HCT116 (cell line): ENCODE measurements at regions not wholly inside any gene's neighbourhood (a gene's known extent, or its start where the extent isn't known, plus 50 kb on each side); places are given as distances from the start of the nearest gene placed in this dataset.

ENCODE experiments used
- ATAC-seq: fragments of 200-7000 bp; cut with Tn5 transposase; 2 replicates; pipeline ENCODE4 v1.9.1; 2020; ENCODE audit warnings: mild to moderate bottlenecking, moderate library complexity
- BruUV-seq: library from RNA; stranded (reverse); fragments of 400-500 nt; replicated peaks from 2 replicates; lab custom pipeline; 2021; lab: Mats Ljungman, UMichigan
- CTCF ChIA-PET: fragments of 300-600 bp; sonication (Branson Sonifier 250); formaldehyde crosslinking; loops from one replicate; lab custom pipeline; 2021; ENCODE audit warnings: antibody characterized with exemption; lab: Charles Lee
- POLR2A ChIA-PET: fragments of 300-600, 350-600 bp; sonication (Branson Sonifier 250); formaldehyde crosslinking; loops from one replicate; lab custom pipeline; 2021; ENCODE audit warnings: antibody characterized with exemption; lab: Charles Lee
- RAD21 ChIA-PET, 2 experiments: fragments of 300-600 bp; sonication (Branson Sonifier 250); formaldehyde crosslinking; loops; one replicate each; lab custom pipeline; 2023; ENCODE audit warnings: low total read pairs in 2 of 2; ENCODE audit not compliant: uncharacterized antibody in 2 of 2, unreplicated experiment in 2 of 2, low non-redundant PET in 1 of 2; lab: Charles Lee
- DNase-seq: peaks from one replicate; pipeline ENCODE4 v3.0.0-alpha.2; 2010; ENCODE audit warnings: low read depth, low spot score
- H2AFZ ChIP-seq: fragments of 200-600 bp; shearing (Covaris generic), sonication (generic); 2 replicates; pipeline ENCODE4 v1.6.1; 2017; ENCODE audit warnings: low read depth, mixed run types, mixed read lengths, antibody characterized with exemption, low read length; ENCODE audit not compliant: poor library complexity, severe bottlenecking
- H3K27ac ChIP-seq: 2 replicates; pipeline ENCODE4 v1.5.1; 2012; ENCODE audit warnings: low read depth, low read length
- H3K27me3 ChIP-seq: fragments of 200-600 bp; sonication (generic); 2 replicates; pipeline ENCODE4 v1.6.1; 2016; ENCODE audit warnings: mixed run types, low read length, mixed read lengths; ENCODE audit not compliant: insufficient read depth
- H3K36me3 ChIP-seq, 2 experiments: fragments of 200-500 bp in 1 of 2; fragments of 200-600 bp in 1 of 2; sonication (Bioruptor generic) in 1 of 2; sonication (generic) in 1 of 2; 2 replicates each; pipeline versions ENCODE4 v1.5.1 to v1.6.1; 2014 to 2016; ENCODE audit warnings: low read length in 2 of 2, inconsistent platforms in 1 of 2, mixed read lengths in 1 of 2, mixed run types in 1 of 2; ENCODE audit not compliant: insufficient read depth in 2 of 2, control insufficient read depth in 1 of 2
- H3K4me1 ChIP-seq, 2 experiments: fragments of 200-600 bp in 1 of 2; sonication (generic) in 1 of 2; 2 replicates each; pipeline versions ENCODE4 v1.5.1 to v1.6.1; 2012 to 2017; ENCODE audit warnings: low read length in 2 of 2, inconsistent platforms in 1 of 2, mild to moderate bottlenecking in 1 of 2, mixed read lengths in 1 of 2, mixed run types in 1 of 2, moderate library complexity in 1 of 2; ENCODE audit not compliant: insufficient read depth in 2 of 2, control insufficient read depth in 1 of 2
- H3K4me2 ChIP-seq: fragments of 200-600 bp; sonication (generic); 2 replicates; pipeline ENCODE4 v1.6.1; 2017; ENCODE audit warnings: mixed run types, low read length, mixed read lengths
- H3K4me3 ChIP-seq, 2 experiments: fragments of 200-600 bp in 1 of 2; sonication (generic) in 1 of 2; replicated peaks in 1 of 2; 2 replicates each; pipeline ENCODE4 v1.5.1; 2011 to 2016; ENCODE audit warnings: low read length in 2 of 2, control low read depth in 1 of 2, low read depth in 1 of 2, mild to moderate bottlenecking in 1 of 2, mixed read lengths in 1 of 2, mixed run types in 1 of 2
- H3K79me2 ChIP-seq: fragments of 200-600 bp; sonication (generic); 2 replicates; pipeline ENCODE4 v1.6.1; 2017; ENCODE audit warnings: mild to moderate bottlenecking, mixed run types, low read length, moderate library complexity, mixed read lengths; ENCODE audit not compliant: insufficient read depth
- H3K9ac ChIP-seq: fragments of 200-600 bp; sonication (generic); 2 replicates; pipeline ENCODE4 v1.6.1; 2016; ENCODE audit warnings: low read length, mixed read lengths
- H3K9me2 ChIP-seq: fragments of 200-600 bp; sonication (generic), shearing (Covaris generic); 2 replicates; pipeline ENCODE4 v1.6.1; 2017; ENCODE audit warnings: mixed run types, mild to moderate bottlenecking, moderate library complexity; ENCODE audit not compliant: insufficient read depth
- H3K9me3 ChIP-seq, 2 experiments: fragments of 200-500 bp in 1 of 2; fragments of 200-600 bp in 1 of 2; sonication (Bioruptor generic) in 1 of 2; sonication (generic) in 1 of 2; 2 replicates each; pipeline ENCODE4 v1.6.1; 2014 to 2017; ENCODE audit warnings: low read length in 2 of 2, mixed read lengths in 2 of 2, inconsistent platforms in 1 of 2, low read depth in 1 of 2, mild to moderate bottlenecking in 1 of 2, mixed run types in 1 of 2, moderate library complexity in 1 of 2; ENCODE audit not compliant: control insufficient read depth in 1 of 2, insufficient read depth in 1 of 2
- H4K20me1 ChIP-seq: fragments of 200-600 bp; sonication (generic), shearing (Covaris generic); 2 replicates; pipeline ENCODE4 v1.6.1; 2017; ENCODE audit warnings: mixed run types, mild to moderate bottlenecking, moderate library complexity; ENCODE audit not compliant: insufficient read depth
- ATF3 ChIP-seq: IDR thresholded peaks from 2 replicates; pipeline ENCODE4 v1.6.1; 2012
- CBX3 ChIP-seq: IDR thresholded peaks from 2 replicates; pipeline ENCODE4 v1.6.1; 2012; ENCODE audit warnings: low read depth
- CEBPB ChIP-seq: IDR thresholded peaks from 2 replicates; pipeline ENCODE4 v1.6.1; 2012; ENCODE audit warnings: low read depth
- ELF1 ChIP-seq: IDR thresholded peaks from 2 replicates; pipeline ENCODE4 v1.6.1; 2012; ENCODE audit warnings: low read depth, borderline replicate concordance
- EZH2 ChIP-seq: fragments of 200-600 bp; sonication (generic); IDR thresholded peaks from 2 replicates; pipeline ENCODE4 v1.6.1; 2017; ENCODE audit warnings: antibody characterized with exemption, mixed run types
- EZH2phosphoT487 ChIP-seq: fragments of 200-600 bp; IDR thresholded peaks from 2 replicates; pipeline ENCODE4 v1.6.1; 2018; ENCODE audit warnings: antibody characterized with exemption, borderline replicate concordance
- JUND ChIP-seq: IDR thresholded peaks from 2 replicates; pipeline ENCODE4 v1.6.1; 2012
- MAX ChIP-seq: IDR thresholded peaks from 2 replicates; pipeline ENCODE4 v1.6.1; 2012
- POLR2A ChIP-seq: IDR thresholded peaks from 2 replicates; pipeline ENCODE4 v1.7.0; 2011; ENCODE audit warnings: borderline replicate concordance; ENCODE audit not compliant: insufficient read depth, insufficient read length; ENCODE audit errors: extremely low read depth
- POLR2AphosphoS5 ChIP-seq: IDR thresholded peaks from 2 replicates; pipeline ENCODE4 v1.6.1; 2011; ENCODE audit warnings: mild to moderate bottlenecking, low read depth, low read length, moderate library complexity
- RAD21 ChIP-seq: IDR thresholded peaks from 2 replicates; pipeline ENCODE4 v1.6.1; 2012; ENCODE audit warnings: low read depth, mild to moderate bottlenecking
- REST ChIP-seq: IDR thresholded peaks from 2 replicates; pipeline ENCODE4 v1.6.1; 2012; ENCODE audit warnings: low read depth
- SIN3A ChIP-seq: IDR thresholded peaks from 2 replicates; pipeline ENCODE4 v1.6.1; 2012; ENCODE audit warnings: low read depth
- SP1 ChIP-seq: IDR thresholded peaks from 2 replicates; pipeline ENCODE4 v1.6.1; 2012; ENCODE audit warnings: low read depth
- SRF ChIP-seq: IDR thresholded peaks from 2 replicates; pipeline ENCODE4 v1.6.1; 2012; ENCODE audit warnings: low read depth
- TCF7L2 ChIP-seq: IDR thresholded peaks from 2 replicates; pipeline ENCODE4 v1.7.0; 2011; ENCODE audit warnings: borderline replicate concordance, inconsistent platforms; ENCODE audit not compliant: insufficient read depth, insufficient read length; ENCODE audit errors: extremely low read depth
- ZBTB33 ChIP-seq: IDR thresholded peaks from 2 replicates; pipeline ENCODE4 v1.6.1; 2011; ENCODE audit warnings: mild to moderate bottlenecking, low read length, moderate library complexity; ENCODE audit not compliant: insufficient replicate concordance; ENCODE audit errors: extremely low read depth
- ZFX ChIP-seq: fragments of 450-650 bp; IDR thresholded peaks from 2 replicates; pipeline ENCODE4 v1.6.1; 2017
- ZNF274 ChIP-seq: fragments of 200-500 bp; sonication (Bioruptor generic); IDR thresholded peaks from 2 replicates; pipeline ENCODE4 v1.6.1; 2014; ENCODE audit warnings: mild to moderate bottlenecking, low read depth, low read length, inconsistent platforms
- intact Hi-C: fragments of 100-400 bp; cut with micrococcal nuclease; formaldehyde crosslinking; loops from 2 replicates; pipeline ENCODE4 v1.10.0; 2022

GRCh38 chr12:19025582-19025981, 104.0 kb upstream of the PLEKHA5 start:
- TF ChIP-seq ELF1 (no peak), CBX3 (no peak), ZNF274 (no peak), TCF7L2 (no peak), EZH2 (no peak), ZBTB33 (no peak), SRF (no peak), RAD21 (no peak), REST (no peak), ZFX (no peak), ATF3 (no peak), SP1 (no peak), JUND (no peak), SIN3A (no peak), MAX (no peak), POLR2A (no peak), CEBPB (no peak), POLR2AphosphoS5 (no peak), EZH2phosphoT487 (no peak)
- Histone ChIP-seq H3K36me3 (no peaks in the 10 kb centered on the region), H2AFZ (no peak overlapping the region), H3K4me3 (no peak overlapping the region), H3K9ac (no peak overlapping the region), H3K27ac (no peak overlapping the region), H3K9me2 (no peaks in the 10 kb centered on the region), H3K79me2 (no peaks in the 10 kb centered on the region), H3K9me3 (no peaks in the 10 kb centered on the region), H3K27me3 (no peaks in the 10 kb centered on the region), H4K20me1 (no peaks in the 10 kb centered on the region), H3K4me2 (no peak overlapping the region), H3K4me1 (peaks cover under 1 to 7% of the 10 kb centered on the region in 2 experiments; a peak in 3 of 4 replicates)
- no peak for DNase-seq
- ChIA-PET RAD21 (no interaction called here), CTCF (no interaction called here), POLR2A (no interaction called here)
- no TSS peak for BruUV-seq
- intact Hi-C loops = no loop called here
- ATAC-seq = no peak
